ENCODE measurements at regions not wholly inside any gene's neighbourhood (a gene's known extent, or its start where the extent isn't known, plus 50 kb on each side); places are given as distances from the start of the nearest gene placed in this dataset.

- Mint-ChIP-seq H3K9me3 (ENCODE audit: unreplicated experiment) (peaks cover 1% of the 10 kb centered on the region), H3K36me3 (ENCODE audit: unreplicated experiment) (no peaks in the 10 kb centered on the region), H3K4me3 (ENCODE audit: unreplicated experiment) (no peak overlapping the region), H3K4me1 (ENCODE audit: low read depth, unreplicated experiment) (no peaks in the 10 kb centered on the region), H3K27me3 (ENCODE audit: unreplicated experiment) (no peaks in the 10 kb centered on the region), H3K27ac (ENCODE audit: unreplicated experiment) (no peak overlapping the region)
- no peak for TF ChIP-seq CTCF (IDR thresholded peaks at IDR 0.05; ENCODE audit: partially characterized antibody, unreplicated experiment)
- no peak for DNase-seq
Measured at GRCh38 chr21:35543746-35544145, 494.6 kb upstream of the RUNX1 start.

GRCh38 chr21:35540950-35541638 is 492.0 kb upstream of the RUNX1 start:
- Mint-ChIP-seq H3K27me3 (ENCODE audit: unreplicated experiment) (no peaks in the 10 kb centered on the region), H3K27ac (ENCODE audit: unreplicated experiment) (no peak overlapping the region), H3K4me1 (ENCODE audit: low read depth, unreplicated experiment) (no peaks in the 10 kb centered on the region), H3K36me3 (ENCODE audit: unreplicated experiment) (no peaks in the 10 kb centered on the region), H3K9me3 (ENCODE audit: unreplicated experiment) (peaks cover 1% of the 10 kb centered on the region), H3K4me3 (ENCODE audit: unreplicated experiment) (no peak overlapping the region)
- no peak for DNase-seq
- no peak for TF ChIP-seq CTCF (IDR thresholded peaks at IDR 0.05; ENCODE audit: partially characterized antibody, unreplicated experiment)

- H3K27ac Mint-ChIP-seq (ENCODE audit: unreplicated experiment) = no peak overlapping the region
- no peak overlapping the region for H3K4me3 Mint-ChIP-seq (ENCODE audit: unreplicated experiment)
- peaks cover 1% of the 10 kb centered on the region for H3K9me3 Mint-ChIP-seq (ENCODE audit: unreplicated experiment)
- DNase-seq = no peak
- no peak for TF ChIP-seq CTCF (IDR thresholded peaks at IDR 0.05; ENCODE audit: partially characterized antibody, unreplicated experiment)
- H3K27me3 Mint-ChIP-seq (ENCODE audit: unreplicated experiment) = no peaks in the 10 kb centered on the region
- H3K36me3 Mint-ChIP-seq (ENCODE audit: unreplicated experiment) = peaks cover 9% of the 10 kb centered on the region
- no peaks in the 10 kb centered on the region for H3K4me1 Mint-ChIP-seq (ENCODE audit: low read depth, unreplicated experiment)
Measured at GRCh38 chr21:35538386-35538785, 489.3 kb upstream of the RUNX1 start.

GRCh38 chr21:35537604-35538003 is 488.5 kb upstream of the RUNX1 start:
- H3K4me1 Mint-ChIP-seq (ENCODE audit: low read depth, unreplicated experiment) = no peaks in the 10 kb centered on the region

More at GRCh38 chr21:35537604-35538003, 488.5 kb upstream of the RUNX1 start:
- no peak overlapping the region for H3K27ac Mint-ChIP-seq (ENCODE audit: unreplicated experiment)
- TF ChIP-seq CTCF (IDR thresholded peaks at IDR 0.05; ENCODE audit: partially characterized antibody, unreplicated experiment) = no peak
- peaks cover 9% of the 10 kb centered on the region for H3K36me3 Mint-ChIP-seq (ENCODE audit: unreplicated experiment)
- H3K4me3 Mint-ChIP-seq (ENCODE audit: unreplicated experiment) = no peak overlapping the region
- peaks cover 1% of the 10 kb centered on the region for H3K9me3 Mint-ChIP-seq (ENCODE audit: unreplicated experiment)
- H3K27me3 Mint-ChIP-seq (ENCODE audit: unreplicated experiment) = no peaks in the 10 kb centered on the region
- no peak for DNase-seq
